Activated CD8-positive, alpha-beta T cell treated with anti-CD3 and anti-CD28 coated beads, Interleukin-2, amount 10 ng/mL, durations not matched to agents 7 days and 5 days (primary cell): ENCODE measurements at regions not wholly inside any gene's neighbourhood (a gene's known extent, or its start where the extent isn't known, plus 50 kb on each side); places are given as distances from the start of the nearest gene placed in this dataset.

Experiments used
- ATAC-seq: fragments of 150-1000 bp; cut with Tn5 transposase; one replicate; pipeline ENCODE4 v1.10.0; 2021; ENCODE audit warnings: moderate library complexity
- CTCF ChIA-PET: fragments of 350-600 bp; sonication (Branson Sonifier 250); formaldehyde crosslinking; loops from one replicate; lab custom pipeline; 2021; ENCODE audit warnings: antibody characterized with exemption; lab: Charles Lee
- POLR2A ChIA-PET: fragments of 350-600 bp; sonication (Branson Sonifier 250); formaldehyde crosslinking; loops from one replicate; lab custom pipeline; 2021; ENCODE audit warnings: antibody characterized with exemption; lab: Charles Lee
- DNase-seq: peaks from one replicate; pipeline ENCODE4 v3.0.0-alpha.2; 2020
- H3K27ac Mint-ChIP-seq: one replicate; pipeline ENCODE4 v1.8.0; 2021; ENCODE audit warnings: mild to moderate bottlenecking, mixed read lengths
- H3K27me3 Mint-ChIP-seq: one replicate; pipeline ENCODE4 v1.8.0; 2021; ENCODE audit warnings: low read depth, mixed read lengths
- H3K36me3 Mint-ChIP-seq: one replicate; pipeline ENCODE4 v1.8.0; 2021; ENCODE audit warnings: low read depth, mixed read lengths
- H3K4me1 Mint-ChIP-seq: one replicate; pipeline ENCODE4 v1.8.0; 2021; ENCODE audit warnings: low read depth, mixed read lengths
- H3K4me3 Mint-ChIP-seq: one replicate; pipeline ENCODE4 v1.8.0; 2021; ENCODE audit warnings: mild to moderate bottlenecking, mixed read lengths
- H3K9me3 Mint-ChIP-seq: one replicate; pipeline ENCODE4 v1.8.0; 2022; ENCODE audit warnings: mixed read lengths; ENCODE audit not compliant: insufficient read depth

DNA sequence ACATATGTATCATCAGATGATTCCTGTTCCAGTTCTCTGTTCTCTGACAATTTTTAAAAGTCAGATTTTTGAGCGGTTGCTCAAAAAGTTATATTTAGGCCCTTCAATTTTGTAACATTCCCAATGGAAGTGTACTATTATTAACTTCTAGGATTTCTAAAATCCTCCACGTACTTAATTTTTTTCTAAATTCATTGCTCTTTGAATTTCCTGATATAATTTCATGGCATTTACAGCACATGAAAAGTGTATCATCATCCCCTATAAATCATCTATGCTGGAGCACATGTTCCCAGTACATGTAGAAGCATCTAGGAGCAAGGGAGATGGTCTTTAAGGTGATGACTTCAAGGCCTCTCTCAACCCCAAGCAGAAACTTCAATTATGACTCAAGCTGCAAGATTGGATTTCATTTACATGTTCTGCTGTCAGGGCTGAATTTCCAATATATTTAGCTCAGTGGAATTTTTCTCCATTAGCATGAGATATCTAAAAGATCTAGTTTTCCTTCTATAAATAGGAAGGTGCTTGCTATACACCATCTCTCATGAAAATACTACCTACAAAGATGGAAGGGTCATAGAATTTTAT lies 392.8 kb upstream of the MIR17HG start:
- no peak overlapping the region for H3K27ac Mint-ChIP-seq
- no peaks in the 10 kb centered on the region for H3K36me3 Mint-ChIP-seq
- POLR2A ChIA-PET: no interaction called here
- H3K4me3 Mint-ChIP-seq: no peak overlapping the region
- DNase-seq (no peak), ATAC-seq (no peak)
- no peaks in the 10 kb centered on the region for H3K4me1 Mint-ChIP-seq
- no peaks in the 10 kb centered on the region for H3K9me3 Mint-ChIP-seq
- CTCF ChIA-PET: no interaction called here
- no peaks in the 10 kb centered on the region for H3K27me3 Mint-ChIP-seq

DNA sequence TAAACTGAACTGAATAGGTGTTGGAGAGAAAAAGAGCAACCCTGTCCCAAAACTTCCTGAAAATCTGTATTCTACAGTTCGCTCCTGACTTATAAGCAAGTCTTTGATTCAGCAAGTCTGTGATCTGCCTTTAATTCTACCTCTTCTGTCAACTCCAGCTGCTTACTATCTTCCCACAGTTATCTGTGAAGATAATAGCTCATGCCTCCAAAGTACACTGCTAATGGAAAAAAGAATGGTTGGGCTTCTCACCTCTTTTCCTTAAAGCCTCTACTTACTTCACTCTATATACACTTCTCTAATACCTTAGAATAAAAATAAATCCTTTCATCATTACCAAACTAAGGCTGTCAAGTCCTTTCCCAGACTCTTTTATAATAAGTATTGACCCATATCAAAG lies 391.5 kb upstream of the MIR17HG start:
- Mint-ChIP-seq H3K9me3 (no peaks in the 10 kb centered on the region), H3K27me3 (no peaks in the 10 kb centered on the region), H3K4me1 (no peaks in the 10 kb centered on the region), H3K4me3 (no peak overlapping the region), H3K36me3 (no peaks in the 10 kb centered on the region), H3K27ac (no peak overlapping the region)
- DNase-seq (no peak), ATAC-seq (no peak)
- ChIA-PET POLR2A (no interaction called here), CTCF (no interaction called here)

DNA sequence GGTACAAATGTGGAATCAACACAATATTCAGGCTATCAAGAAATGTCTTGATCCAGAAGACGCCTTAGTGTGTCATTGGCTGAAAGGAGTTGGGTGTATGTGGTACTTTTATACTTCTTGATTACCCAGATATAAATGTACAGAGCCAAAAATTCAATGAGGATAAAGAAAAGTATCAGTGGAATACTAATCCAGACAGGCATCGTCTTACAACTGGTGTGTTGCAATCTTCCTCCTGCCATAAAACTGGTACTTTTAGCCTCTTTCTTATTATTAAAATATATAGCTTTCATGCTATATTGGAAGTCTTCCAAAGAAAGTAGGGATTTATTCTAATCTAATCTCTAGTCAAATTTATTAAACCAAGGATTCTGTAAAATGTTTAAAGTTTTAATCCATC lies 388.6 kb upstream of the MIR17HG start:
- no peaks in the 10 kb centered on the region for H3K4me1 Mint-ChIP-seq
- H3K27ac Mint-ChIP-seq: no peak overlapping the region
- POLR2A ChIA-PET: no interaction called here
- H3K4me3 Mint-ChIP-seq: no peak overlapping the region
- CTCF ChIA-PET: no interaction called here
- no peaks in the 10 kb centered on the region for H3K9me3 Mint-ChIP-seq
- no peaks in the 10 kb centered on the region for H3K36me3 Mint-ChIP-seq
- DNase-seq (no peak), ATAC-seq (no peak)
- no peaks in the 10 kb centered on the region for H3K27me3 Mint-ChIP-seq

DNA sequence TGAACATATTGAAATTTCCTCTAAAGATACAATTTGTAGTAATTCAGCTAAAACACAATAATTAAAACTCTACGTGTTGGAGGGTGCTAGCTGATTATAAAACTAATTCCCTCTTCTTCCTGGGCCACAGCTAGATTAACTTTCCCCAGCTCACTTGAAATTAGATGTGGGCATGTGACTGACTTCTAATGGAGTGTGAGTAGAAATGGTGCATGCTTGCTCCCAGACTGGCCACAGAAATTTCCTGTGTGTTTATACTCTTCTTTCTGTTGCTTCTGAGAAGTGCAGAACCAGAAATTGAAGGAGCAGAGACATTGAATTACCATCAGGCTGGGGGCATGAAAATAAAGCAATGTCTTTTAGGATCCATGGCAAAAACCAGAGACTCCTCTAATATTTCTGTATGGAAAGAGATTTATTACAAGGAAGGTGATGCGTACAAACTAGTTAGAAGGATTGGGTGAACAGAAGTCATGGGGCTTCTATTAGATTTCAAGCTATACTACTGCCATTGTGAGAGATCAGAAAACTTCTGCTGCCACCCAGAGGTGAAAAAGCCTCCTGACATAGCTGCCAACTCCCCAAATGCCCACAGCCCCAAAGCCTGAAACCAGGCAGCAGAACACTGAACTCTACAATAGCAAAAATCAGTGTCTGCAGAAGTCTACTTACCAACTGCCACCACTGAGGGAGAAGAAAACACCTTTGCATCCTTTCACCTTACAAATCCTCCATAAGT lies 379.2 kb upstream of the MIR17HG start:
- ATAC-seq: no peak
- Mint-ChIP-seq H3K27ac (no peak overlapping the region), H3K9me3 (no peaks in the 10 kb centered on the region), H3K27me3 (no peaks in the 10 kb centered on the region), H3K36me3 (no peaks in the 10 kb centered on the region), H3K4me3 (no peak overlapping the region), H3K4me1 (no peaks in the 10 kb centered on the region)
- POLR2A ChIA-PET: no interaction called here
- CTCF ChIA-PET: no interaction called here
- no peak for DNase-seq

DNA sequence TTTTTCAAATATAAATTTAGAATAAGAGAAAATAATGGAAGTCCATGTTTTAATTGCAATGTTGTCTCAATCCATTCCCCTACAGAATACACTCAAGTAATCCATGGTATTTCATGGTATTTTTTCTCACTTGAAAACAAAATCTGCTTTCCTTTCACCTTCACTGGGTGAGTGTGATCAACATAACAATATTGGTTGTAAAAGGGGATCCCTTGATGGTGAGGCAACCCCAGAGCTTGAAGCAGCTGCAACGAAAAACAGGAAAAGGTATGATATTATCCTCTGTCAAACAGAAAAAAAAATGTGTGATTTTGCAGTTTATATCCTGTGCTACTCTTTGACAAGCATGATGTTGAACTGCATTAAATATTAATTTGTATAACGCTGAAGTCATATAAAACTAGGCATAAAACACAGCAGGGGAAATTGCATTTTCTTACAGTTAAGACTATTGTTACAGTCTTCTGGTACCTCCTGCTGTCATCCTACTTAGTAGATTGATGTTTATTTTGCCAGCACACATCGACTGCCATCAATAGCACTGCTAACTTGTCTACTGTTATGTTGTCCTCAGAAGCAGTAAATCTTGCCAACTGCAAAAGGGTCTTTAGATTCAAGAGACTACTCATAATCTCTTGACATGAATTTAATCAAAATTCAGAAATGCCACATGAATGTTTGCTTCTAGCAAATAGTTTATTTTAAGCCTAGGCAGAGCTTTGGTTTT lies 373.1 kb upstream of the MIR17HG start:
- ATAC-seq: no peak
- H3K36me3 Mint-ChIP-seq: no peaks in the 10 kb centered on the region
- H3K27ac Mint-ChIP-seq: no peak overlapping the region
- CTCF ChIA-PET: no interaction called here
- H3K4me3 Mint-ChIP-seq: no peak overlapping the region
- no peaks in the 10 kb centered on the region for H3K27me3 Mint-ChIP-seq
- H3K9me3 Mint-ChIP-seq: no peaks in the 10 kb centered on the region
- DNase-seq: no peak
- no peaks in the 10 kb centered on the region for H3K4me1 Mint-ChIP-seq
- POLR2A ChIA-PET: no interaction called here

DNA sequence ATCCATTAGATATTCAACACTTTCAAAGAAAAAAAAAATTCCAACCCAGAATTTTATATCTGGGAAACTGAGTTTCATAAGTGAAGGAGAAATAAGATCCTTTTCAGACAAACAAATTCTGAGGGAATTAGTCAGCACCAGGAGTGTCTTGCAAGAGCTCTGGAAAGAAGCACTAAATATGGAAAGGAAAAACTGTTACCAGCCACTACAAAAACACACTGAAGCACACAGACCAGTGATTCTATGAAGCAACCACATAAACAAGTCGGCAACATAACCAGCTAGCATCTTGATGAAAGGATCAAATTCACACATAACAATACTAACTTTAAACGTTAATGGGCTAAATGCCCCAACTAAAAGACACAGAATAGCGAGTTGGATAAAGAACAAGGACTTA lies 368.4 kb upstream of the MIR17HG start:
- H3K36me3 Mint-ChIP-seq: no peaks in the 10 kb centered on the region
- CTCF ChIA-PET: no interaction called here
- H3K27ac Mint-ChIP-seq: no peak overlapping the region
- ATAC-seq (no peak), DNase-seq (no peak)
- H3K9me3 Mint-ChIP-seq: no peaks in the 10 kb centered on the region
- H3K27me3 Mint-ChIP-seq: no peaks in the 10 kb centered on the region
- POLR2A ChIA-PET: no interaction called here
- no peaks in the 10 kb centered on the region for H3K4me1 Mint-ChIP-seq
- no peak overlapping the region for H3K4me3 Mint-ChIP-seq

DNA sequence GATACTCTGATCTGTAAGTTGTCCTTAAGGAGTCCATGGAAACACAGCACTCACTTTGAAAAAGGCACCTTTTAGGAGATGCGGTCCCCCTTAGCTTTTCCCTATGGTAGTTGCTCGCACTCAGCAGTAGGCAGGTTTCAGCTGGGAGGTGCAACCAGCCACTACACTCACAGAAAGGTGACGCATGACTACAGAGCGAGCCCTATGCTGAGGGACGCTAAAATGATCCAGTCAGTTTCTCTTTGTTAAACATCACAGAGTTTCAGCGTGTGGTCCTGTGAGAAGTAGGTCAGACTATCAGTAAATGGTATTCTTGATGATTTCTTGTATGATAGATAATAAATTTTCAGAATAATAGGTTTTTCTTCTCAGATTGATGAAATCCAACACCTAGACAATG lies 362.7 kb upstream of the MIR17HG start:
- CTCF ChIA-PET: no interaction called here
- H3K4me3 Mint-ChIP-seq: no peak overlapping the region
- no peaks in the 10 kb centered on the region for H3K36me3 Mint-ChIP-seq
- H3K4me1 Mint-ChIP-seq: no peaks in the 10 kb centered on the region
- no peaks in the 10 kb centered on the region for H3K9me3 Mint-ChIP-seq
- POLR2A ChIA-PET: no interaction called here
- ATAC-seq (no peak), DNase-seq (no peak)
- H3K27ac Mint-ChIP-seq: no peak overlapping the region
- no peaks in the 10 kb centered on the region for H3K27me3 Mint-ChIP-seq

DNA sequence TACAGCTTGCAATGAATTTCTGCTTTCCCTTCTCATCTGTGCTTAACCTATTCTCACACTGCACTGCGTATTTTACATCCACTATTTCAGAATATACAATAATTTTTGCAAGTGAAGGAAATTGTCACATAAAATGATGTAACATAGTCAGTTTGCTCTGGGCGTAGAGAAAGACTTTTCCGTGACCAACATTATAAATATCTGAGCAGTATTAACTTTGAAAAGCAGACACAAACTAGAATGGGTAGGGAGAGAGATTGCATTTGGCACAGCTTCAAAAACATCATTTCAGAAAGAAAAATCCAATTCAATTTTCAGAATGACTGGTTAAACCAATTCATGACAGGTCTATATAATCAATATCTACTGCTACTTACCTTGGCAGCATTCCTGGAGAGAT lies 352.5 kb upstream of the MIR17HG start:
- no peak for DNase-seq
- no peak overlapping the region for H3K27ac Mint-ChIP-seq
- ChIA-PET CTCF (interaction anchor here (0.7 kb wide), 1 partner anchor 8 kb away, joined by 3 read pairs; no protein-coding TSS in a partner anchor), POLR2A (no interaction called here)
- no peak for ATAC-seq
- H3K27me3 Mint-ChIP-seq: no peaks in the 10 kb centered on the region
- H3K9me3 Mint-ChIP-seq: no peaks in the 10 kb centered on the region
- no peaks in the 10 kb centered on the region for H3K4me1 Mint-ChIP-seq
- H3K4me3 Mint-ChIP-seq: no peak overlapping the region
- no peaks in the 10 kb centered on the region for H3K36me3 Mint-ChIP-seq

DNA sequence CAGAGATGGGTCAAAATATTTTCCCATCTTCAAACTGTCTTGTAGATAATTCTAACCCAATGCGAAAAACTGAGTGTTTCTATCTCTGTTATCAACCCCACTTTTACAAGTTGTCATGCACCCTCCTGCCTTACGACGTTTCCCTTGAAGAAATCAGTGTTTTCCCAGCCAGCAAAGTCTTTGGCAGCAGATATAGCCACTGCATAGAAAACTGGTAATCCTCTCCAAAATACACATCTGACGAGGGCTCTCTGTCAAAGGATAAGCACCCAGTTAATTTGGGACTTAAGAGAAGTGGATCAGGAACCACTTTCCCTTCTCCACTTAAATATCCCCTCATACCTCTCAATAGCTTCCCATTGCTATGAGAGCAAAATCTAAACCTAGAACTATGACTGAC lies 351.9 kb upstream of the MIR17HG start:
- H3K27me3 Mint-ChIP-seq: no peaks in the 10 kb centered on the region
- ChIA-PET POLR2A (no interaction called here), CTCF (no interaction called here)
- H3K36me3 Mint-ChIP-seq: no peaks in the 10 kb centered on the region
- H3K9me3 Mint-ChIP-seq: no peaks in the 10 kb centered on the region
- no peak overlapping the region for H3K27ac Mint-ChIP-seq
- no peak for ATAC-seq
- no peaks in the 10 kb centered on the region for H3K4me1 Mint-ChIP-seq
- DNase-seq: no peak
- no peak overlapping the region for H3K4me3 Mint-ChIP-seq

DNA sequence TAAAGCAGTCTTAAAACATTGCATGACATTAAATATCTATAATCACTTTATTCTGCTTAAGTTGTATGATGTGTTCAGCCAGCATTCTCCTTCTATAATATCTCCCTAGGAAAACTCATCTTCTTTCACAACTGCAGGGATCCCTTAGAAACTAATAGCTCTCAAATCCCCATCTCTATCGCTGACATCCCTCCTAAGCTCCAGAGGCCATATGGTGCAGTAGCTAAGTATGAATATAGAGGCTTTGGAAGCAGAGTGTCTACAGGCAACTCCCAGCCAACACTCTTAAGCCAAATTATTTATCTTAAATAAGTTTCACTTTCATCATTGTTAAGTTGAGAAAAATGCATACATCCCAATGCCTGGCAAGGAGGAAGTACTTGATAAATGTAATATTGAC lies 349.5 kb upstream of the MIR17HG start:
- H3K27me3 Mint-ChIP-seq: no peaks in the 10 kb centered on the region
- H3K36me3 Mint-ChIP-seq: no peaks in the 10 kb centered on the region
- H3K27ac Mint-ChIP-seq: no peak overlapping the region
- ATAC-seq: no peak
- CTCF ChIA-PET: no interaction called here
- no peaks in the 10 kb centered on the region for H3K4me1 Mint-ChIP-seq
- DNase-seq: no peak
- H3K4me3 Mint-ChIP-seq: no peak overlapping the region
- H3K9me3 Mint-ChIP-seq: no peaks in the 10 kb centered on the region
- POLR2A ChIA-PET: no interaction called here

DNA sequence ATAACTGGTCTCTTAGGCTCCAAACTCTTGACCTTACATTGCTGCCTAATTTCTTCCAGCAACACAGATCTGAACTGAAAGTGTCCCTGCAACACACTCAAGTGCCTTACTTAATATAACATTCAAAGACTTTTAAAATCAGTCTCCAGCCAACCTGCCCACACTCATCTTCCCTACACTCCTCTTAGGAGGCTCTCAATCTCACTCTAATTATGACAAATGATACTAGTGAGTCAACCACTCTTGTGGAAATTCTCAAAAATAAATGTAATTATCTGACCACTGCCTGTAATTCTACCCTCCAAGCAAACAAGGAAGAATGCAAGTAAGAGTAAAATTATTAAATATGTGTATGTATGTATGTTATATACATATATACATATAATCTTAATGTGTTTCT lies 348.1 kb upstream of the MIR17HG start:
- CTCF ChIA-PET: no interaction called here
- no peak for DNase-seq
- H3K36me3 Mint-ChIP-seq: no peaks in the 10 kb centered on the region
- H3K9me3 Mint-ChIP-seq: no peaks in the 10 kb centered on the region
- H3K27me3 Mint-ChIP-seq: no peaks in the 10 kb centered on the region
- no peak overlapping the region for H3K27ac Mint-ChIP-seq
- POLR2A ChIA-PET: no interaction called here
- ATAC-seq: no peak
- no peaks in the 10 kb centered on the region for H3K4me1 Mint-ChIP-seq
- no peak overlapping the region for H3K4me3 Mint-ChIP-seq

DNA sequence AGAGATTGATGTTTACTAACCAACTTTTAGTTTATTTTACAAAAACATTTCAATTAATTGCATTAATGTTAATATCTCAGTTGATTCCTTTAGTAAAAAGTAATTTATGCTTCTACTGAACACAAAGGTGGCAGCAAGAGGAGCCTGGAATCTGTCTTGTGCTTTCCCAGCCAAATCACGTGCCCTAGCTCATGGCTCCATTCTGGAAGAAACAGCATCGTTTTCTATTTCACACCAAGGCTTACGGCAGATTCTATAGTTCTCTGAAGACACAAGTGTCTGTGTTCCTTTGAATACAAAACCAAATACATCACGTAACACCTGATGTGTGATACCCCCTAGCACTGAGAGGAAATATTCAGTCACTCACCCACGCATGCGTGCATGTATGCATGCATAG lies 346.1 kb upstream of the MIR17HG start:
- no peaks in the 10 kb centered on the region for H3K4me1 Mint-ChIP-seq
- H3K27me3 Mint-ChIP-seq: no peaks in the 10 kb centered on the region
- H3K27ac Mint-ChIP-seq: no peak overlapping the region
- H3K9me3 Mint-ChIP-seq: no peaks in the 10 kb centered on the region
- no peak for ATAC-seq
- H3K4me3 Mint-ChIP-seq: no peak overlapping the region
- no peak for DNase-seq
- CTCF ChIA-PET: no interaction called here
- POLR2A ChIA-PET: no interaction called here
- H3K36me3 Mint-ChIP-seq: no peaks in the 10 kb centered on the region
